GM21576 (cell line): ENCODE measurements at regions not wholly inside any gene's neighbourhood (a gene's known extent, or its start where the extent isn't known, plus 50 kb on each side); places are given as distances from the start of the nearest gene placed in this dataset.

ENCODE experiments used
- ATAC-seq: cut with Tn5 transposase; IDR thresholded peaks from one replicate; pipeline ENCODE4 v1.9.1; 2021; ENCODE audit warnings: mild to moderate bottlenecking, moderate library complexity; ENCODE audit not compliant: unreplicated experiment

DNA sequence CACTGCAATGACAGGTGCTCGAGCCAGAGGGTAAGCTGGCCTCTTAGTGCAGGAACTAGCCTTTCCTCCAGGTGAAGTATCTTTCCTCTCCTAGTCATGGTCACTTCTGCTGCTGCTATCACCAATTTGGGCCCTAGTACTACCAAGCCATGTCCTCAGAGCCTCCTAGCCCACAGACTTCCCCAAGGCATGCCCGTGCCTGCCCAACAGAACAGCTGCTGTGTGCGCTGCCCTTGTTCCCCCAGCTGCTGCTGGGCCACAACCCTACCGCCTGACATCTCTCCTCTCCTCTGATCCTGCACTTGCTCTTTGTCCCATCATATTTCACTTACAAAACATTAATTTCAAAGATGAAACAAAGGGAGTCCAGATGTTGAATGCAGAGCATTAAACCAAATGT lies 168.5 kb upstream of the FREM2 start:
- no peak for ATAC-seq

DNA sequence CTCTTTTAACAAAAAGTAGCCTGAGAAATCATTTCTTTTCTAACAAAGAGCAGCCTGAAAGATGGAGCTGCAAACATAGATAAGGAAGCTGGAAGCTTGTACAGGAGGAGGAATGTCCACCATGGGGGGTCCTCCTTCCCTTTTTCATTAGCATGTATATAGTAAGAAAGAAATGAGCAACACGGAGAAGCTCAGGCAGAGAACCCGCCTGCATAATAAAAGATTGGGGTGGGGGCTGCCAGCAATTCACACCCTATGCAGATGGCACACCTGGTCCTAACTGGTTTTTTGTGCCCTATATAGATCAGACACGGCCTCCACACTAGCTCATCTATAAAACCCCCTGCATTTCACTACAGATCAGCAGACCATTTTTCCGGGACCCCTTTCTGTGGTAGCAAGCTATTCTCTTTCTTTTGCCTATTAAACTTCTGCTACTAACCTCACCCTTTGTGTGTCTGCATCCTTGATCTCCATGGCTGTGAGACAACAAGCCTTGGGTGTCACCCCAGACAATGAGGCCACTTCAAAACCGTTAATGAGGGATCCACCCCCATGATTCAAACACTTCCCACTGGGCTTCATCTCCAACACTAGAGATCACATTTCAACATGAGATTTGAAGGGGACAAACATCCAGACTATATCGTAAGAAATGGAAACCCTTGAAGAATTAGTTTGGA lies 167.5 kb upstream of the FREM2 start:
- ATAC-seq, result no peak

DNA sequence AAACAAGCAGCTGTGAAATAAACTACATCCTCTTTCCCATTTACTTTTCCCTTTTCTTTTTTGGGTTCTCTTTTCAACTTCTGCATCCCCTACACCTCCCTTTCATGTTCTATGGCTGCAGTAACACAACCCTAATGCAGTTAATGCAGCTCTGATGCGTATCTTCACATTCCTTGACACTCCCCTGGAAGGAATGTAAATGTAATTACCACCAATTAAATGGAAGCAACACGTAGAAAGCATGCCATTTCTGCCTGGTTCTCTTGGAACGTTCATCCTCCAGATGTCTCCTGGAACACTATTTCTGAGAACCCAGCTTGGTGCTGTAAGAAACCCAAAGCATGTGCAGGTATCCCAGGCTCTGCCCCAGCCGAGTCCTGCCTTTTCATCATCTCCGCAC lies 166.8 kb upstream of the FREM2 start:
- no peak for ATAC-seq

DNA sequence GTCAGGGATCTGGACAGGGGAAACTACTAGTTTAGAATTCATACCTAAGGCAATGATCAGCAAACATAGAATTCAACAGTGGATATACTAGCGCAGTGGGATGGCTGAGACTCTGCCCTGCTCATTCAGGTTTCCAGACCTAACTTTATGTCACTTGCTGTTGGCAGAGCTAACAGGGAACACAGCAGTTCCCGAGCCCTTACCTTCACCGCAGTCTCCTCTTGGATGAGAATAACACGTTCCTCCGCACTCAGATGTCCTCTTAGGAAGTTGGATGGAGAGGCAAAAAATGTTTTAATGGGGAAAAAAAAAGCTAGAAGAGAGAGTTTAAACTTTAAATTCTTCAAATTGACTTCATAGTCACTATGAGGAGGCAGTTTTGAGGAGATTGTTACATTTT lies 159.7 kb upstream of the FREM2 start:
- no peak for ATAC-seq

DNA sequence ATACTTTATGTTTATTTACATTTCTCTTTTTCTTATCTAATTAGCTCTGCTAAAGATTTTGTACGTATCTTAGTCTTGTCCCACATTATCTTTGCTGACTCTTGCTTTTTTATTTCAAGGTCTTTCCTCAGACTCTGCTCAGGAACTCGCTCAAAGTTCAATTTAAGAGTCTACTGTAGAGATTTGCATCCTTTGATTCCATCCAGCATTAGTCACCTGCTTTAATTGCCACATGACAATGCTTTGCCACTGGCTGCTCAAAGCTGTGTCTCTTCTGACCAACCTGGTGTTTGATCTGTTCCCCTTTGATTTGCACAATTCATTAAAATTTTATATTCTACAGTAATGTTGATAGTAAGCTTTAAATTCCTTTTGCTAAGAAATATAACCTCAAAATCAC lies 157.9 kb upstream of the FREM2 start:
- ATAC-seq, result no peak

DNA sequence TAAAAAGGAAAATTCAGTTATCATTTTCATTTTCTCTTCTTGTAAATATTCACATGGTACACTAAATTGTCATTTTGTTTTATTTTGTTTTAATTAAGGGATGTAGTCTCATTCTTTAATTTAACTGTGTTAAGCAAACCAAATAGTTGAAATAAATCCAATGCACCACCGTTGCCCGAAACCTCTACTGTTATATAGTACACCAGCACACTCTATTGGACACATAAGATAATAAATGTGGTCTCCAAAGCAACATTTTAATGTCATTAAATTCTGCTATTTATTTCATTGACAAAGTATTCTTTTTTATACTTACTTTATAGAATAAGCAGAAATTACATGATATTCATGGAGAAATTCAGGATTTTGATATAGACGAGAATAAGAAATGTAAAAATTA lies 156.4 kb upstream of the FREM2 start:
- no peak for ATAC-seq

DNA sequence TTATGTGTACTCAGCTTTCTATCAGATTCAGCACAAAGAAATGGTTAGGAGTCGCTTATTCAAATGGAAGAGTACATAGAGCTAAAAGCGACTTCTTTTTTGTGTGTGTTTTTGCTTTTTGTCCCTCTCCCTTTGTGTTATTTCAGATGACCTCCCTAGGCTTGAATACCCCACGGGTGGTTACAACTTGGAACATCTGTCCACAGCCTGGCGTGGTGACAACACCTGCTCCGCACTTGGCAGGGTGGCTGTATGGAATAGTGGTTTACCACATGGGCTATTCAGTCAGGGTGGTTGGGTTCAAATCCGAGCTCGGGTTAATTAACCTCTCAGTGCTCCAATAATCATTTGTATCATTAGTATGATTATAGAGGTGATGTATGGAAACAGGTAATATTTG lies 151.6 kb upstream of the FREM2 start:
- ATAC-seq, result no peak

DNA sequence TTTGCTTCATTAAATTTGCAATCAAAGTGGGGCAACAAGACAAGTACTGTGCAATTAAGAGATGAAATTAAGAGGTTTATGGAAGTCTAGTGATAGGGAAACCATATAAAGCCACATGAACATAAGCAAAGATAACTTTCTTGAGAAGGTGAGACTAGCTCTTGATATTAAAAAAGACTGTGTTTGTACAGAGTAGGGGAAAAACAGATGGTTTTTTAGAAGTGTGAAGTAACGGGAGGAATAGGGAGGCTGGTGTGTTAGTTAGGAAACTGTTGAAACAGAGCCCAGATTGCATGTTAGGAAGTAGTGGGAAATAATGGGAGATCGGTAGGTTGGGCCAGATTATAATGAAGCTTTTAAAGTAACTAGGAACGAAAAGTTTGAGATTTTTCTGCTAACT lies 149.8 kb upstream of the FREM2 start:
- ATAC-seq, result no peak

DNA sequence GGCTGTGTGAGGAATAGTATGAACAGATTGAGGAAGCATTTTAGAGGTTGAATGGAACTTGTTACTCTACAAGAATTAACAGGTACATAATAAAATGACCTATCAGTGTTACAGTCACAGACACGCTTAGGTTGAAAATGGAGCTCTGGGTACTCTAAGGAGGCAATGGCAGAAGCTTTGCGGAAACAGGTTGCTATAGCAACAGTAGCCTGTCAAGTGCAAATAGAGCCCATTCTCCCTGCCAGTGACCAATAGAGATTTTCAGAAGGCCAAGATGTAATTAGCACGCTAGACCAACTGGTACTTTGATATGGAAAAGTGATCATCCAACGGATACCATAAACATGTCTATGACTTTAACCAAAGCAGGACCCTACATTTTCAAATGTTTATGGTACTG lies 148.5 kb upstream of the FREM2 start:
- no peak for ATAC-seq

DNA sequence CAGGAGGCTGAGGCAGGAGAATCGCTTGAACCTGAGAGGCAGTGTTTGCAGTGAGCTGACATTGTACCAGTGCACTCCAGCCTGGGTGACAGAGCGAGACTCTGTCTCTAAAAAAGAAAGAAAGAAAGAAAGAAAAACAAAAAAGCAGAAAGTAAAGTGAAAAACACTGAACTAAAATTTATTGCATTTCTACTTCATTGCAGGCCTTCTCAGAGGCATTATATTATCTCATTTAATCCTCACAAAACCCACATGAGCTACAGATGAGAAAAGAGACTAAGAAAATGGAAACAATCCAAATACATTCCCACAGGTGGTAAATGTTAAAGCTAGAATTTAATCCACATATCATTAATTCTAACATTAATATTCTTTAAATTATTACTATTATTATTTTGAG lies 147.2 kb upstream of the FREM2 start:
- ATAC-seq, result no peak

DNA sequence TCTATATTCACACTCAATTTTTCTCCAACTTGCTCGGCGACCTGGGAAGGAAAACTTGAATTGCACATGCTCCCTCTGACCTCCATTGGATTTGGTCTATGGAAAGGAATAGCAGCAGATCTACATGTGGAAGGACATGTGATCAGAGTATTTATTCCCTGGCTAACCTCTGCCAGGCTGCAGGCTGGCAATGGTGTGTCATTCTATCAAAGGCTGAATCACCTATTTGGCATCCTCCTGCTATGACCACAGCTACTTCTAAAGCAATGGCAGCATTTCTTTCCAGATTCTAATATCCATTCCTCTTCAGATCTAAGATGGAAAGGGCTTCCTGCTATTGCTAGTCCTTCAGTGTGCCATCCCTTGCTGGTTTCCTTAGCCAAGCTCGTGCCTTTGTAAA lies 144.3 kb upstream of the FREM2 start:
- ATAC-seq, result no peak

DNA sequence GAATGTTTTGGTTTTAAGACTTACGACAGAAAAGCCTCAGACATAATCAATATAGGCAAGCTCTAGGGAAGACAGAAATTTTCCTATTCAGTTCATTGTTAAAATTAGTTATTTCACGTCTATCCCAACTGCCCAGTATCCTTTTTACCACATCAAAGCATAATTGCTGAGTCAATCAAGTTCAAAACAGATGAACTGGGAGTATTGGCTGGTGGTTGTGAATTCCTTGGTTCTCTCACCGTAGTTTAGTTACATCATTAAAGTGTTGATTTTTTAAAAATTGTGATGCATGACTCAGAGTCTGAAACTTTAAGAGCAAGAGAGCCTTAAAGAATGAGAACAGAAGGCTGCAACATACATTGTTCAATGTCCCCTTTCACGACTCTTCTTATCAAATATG lies 143.3 kb upstream of the FREM2 start:
- ATAC-seq, result no peak

DNA sequence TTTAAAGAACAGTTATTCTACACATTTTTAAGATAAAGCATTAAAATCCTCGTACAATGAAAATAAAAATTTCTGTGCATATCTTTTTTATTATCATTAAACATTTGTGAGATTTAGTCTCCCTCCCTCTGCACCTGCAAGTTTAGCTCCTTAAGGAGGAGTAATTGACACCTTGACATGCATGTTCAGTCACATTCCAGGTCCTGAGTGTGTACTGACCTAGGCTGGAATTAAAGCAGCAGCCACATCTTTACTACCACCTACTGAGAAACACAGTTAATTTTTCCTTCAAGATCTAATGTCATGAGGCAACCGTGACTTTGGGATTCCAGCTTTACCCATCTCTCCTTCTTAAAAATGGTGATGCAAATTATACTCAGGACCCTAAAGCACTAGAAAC lies 123.1 kb upstream of the FREM2 start:
- no peak for ATAC-seq

DNA sequence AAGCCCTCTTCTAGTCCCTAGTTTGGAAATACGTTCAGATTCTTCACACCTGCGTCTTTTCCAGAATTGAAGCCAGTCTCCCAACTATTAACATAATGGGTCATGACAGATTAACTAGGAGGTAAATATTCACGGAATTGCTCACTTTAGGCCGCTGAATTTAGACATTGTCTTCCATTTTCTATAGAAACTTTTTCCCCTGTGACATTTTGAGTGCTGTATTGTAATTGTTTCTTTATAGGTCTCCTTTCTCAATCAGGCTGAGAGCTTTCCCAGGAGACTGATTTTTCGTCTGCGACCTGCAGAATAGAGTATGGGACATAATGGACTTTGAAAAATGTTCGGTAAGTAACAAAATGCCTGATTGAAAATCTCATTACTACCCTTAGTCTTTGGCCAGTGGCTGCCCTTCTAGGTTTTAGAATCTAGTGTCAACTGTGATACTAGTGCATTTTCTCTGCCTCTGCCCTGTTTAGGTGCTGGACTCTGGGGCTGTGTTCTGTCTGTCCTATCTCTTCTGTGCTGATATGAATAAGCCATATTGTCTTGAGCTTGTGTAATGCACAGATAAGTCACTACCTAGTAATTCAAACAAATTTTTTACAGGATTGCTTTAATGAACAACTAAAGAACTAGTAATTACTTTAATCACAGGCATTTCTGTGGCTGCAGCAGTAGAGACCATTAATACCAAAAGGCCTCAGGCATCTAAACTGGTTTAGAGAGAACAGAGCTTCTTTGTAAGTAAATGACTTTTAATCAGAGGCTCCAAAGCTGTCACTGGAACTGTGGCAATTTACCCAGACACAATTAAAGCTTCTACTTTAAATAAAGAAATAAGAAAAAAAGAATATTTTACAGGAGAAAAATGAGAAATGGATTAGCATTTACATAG lies 122.4 kb upstream of the FREM2 start:
- ATAC-seq, result no peak

DNA sequence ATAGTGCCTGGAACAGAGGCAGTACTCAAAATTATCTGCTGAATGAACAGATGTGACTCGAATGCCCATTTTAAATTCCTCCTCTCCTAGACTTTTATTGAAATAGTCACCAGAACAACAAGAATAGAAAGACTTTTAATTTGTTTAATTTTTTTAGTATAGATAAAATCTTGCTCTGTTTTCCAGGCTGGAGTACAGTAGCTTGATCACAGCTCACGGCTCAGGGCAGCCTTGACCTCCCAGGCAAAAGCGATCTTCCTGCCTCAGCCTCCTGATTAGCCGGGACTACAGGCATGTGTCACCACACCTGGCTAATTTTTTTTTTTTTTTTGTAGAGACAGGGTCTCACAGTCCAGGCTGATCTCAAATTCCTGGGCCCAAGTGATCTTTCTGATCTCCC lies 120.9 kb upstream of the FREM2 start:
- ATAC-seq, result no peak

DNA sequence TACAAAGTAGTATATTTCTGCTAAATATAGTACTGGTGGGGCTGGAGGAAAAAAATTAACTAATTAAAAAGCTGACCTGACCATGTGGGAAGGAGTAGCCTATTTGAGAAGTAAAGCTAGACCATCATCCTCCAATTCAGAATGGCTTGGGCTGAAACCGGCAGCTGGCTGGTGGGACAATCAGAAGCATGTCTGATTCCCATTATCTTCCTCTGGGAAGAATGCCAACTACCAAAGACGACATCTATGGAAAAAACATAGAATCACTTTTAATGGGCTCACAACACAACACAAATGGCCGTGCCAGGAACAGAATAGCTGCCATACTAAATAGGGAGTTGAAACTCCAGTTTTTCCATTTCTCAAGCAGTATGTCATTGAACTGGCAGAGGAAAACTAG lies 120.4 kb upstream of the FREM2 start:
- no peak for ATAC-seq

DNA sequence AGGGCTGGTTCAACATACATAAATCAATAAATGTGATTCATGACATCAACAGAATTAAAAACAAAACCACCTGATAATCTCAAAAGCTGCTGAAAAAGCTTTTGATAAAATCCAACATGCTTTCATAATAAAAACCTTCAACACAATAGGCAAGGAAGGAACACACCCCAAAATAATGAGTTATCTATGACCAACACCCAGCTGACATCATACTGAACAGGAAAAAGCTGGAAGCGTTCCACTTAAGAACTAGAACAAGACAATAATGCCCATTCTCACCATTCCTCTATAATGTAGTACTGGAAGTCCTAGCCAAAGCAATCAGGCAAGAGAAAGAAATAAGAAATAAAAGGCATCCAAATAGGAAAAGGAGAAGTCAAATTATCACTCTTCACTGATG lies 116.2 kb upstream of the FREM2 start:
- ATAC-seq, result no peak

DNA sequence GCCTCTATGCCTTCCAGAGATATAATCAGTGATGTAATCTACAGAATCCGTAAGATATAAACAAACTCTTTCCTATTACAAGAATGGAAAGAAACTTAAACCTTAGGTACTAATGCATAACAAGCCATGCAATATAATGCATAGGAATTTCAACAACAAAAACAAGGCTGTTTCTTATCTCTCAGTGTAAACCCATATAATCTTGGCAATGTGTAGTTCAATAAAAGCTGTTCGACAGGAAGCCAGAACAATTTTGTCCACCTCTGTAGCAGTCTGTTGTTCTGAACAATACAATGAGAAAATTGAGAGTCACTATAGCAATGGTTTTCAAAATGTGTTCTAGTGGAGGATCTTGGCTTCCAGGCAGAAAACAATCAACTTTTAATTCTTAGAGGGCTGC lies 111.5 kb upstream of the FREM2 start:
- no peak for ATAC-seq

DNA sequence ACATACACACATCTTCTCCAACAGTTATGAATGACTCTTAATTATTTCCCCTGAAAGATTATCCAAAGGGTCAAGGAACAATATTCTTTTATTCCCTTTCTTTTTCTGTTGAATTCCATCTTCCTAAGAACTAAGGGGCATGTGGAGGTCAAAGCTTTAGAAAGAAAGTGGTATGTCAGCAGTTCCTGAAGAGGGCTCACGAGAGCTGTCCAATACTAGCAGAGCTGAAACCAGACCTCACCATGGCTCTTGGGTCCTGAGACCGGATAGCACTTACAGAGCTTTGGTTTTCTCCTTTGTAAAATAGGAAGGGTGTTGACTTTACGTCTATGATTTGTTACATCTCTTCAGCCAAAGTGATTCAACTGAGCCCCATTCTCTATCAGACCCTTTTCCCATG lies 109.8 kb upstream of the FREM2 start:
- ATAC-seq, result no peak

DNA sequence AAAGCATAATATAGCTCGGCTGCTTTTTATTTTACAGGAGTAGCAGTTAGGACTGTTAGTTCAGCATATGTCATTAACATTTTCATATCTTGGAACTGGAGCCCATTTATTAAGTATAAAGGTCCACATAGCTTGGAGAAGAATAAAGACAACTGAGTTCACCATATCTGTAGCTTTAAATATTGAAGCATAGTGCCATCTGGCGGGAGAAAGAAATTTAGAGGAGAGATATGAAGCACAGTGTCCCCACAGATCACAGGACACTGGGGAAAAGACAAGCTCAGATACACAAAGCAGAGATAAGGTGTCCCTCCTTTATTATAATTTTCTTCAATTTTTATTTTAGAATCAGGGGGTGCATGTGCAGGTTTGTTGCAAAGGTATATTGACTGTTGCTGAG lies 104.7 kb upstream of the FREM2 start:
- ATAC-seq, result peak; percentile 64

DNA sequence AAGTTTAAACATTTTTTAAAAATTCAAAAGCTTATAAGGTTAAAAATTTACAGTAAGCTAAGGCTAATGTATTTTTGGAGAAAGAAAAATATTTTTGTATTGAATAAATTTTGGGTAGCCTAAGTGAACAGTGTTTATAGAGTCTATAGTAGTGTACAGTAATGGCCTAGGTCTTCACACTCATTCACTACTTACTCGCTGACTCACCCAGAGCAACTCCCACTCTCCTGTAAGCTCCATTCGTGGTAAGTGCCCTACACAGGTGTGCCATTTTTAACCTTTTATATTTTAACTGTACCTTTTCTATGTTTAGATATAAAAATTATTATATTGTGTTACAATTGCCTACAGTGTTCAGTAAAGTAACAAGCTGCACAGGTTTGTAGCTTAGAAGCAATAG lies 96.6 kb upstream of the FREM2 start:
- no peak for ATAC-seq

DNA sequence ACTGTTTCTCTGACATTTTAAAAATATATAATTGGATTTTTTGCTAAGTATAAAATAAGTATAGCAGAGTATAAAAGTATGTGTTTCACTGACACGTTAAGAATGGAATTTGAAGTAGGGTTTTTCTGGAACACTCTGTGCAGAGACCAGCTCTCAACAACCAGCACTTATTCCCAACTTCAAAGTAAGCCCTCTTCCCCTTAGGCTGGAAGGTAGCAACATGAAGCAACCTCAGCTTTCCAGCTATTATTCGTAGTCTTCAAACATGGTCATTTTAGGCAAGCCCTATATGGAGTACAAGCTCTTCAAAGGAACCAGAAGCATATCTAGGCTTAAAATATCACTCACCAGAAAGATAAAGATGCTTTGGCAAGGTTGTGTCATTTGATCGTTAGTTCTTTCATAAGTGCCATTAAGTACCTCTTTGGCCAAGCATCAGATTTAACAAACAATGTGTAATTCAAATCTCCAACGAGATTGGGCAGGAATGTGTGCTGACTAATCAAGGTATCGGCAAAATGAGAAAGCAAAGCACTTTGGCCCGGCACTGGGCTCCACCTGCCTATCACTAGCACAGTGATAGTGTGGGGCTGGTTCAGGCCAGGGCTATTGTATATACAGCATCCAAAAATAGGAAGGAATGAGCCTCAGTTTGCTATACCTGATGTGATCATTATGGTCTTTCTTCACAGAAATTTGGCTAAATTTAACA lies 95.9 kb upstream of the FREM2 start:
- ATAC-seq, result no peak
